DMS53 (cell line): ENCODE measurements at regions not wholly inside any gene's neighbourhood (a gene's known extent, or its start where the extent isn't known, plus 50 kb on each side); places are given as distances from the start of the nearest gene placed in this dataset.

Experiments used
- DNase-seq: peaks from one replicate; lab custom pipeline; 2025; lab: John Stamatoyannopoulos, UW

DNA sequence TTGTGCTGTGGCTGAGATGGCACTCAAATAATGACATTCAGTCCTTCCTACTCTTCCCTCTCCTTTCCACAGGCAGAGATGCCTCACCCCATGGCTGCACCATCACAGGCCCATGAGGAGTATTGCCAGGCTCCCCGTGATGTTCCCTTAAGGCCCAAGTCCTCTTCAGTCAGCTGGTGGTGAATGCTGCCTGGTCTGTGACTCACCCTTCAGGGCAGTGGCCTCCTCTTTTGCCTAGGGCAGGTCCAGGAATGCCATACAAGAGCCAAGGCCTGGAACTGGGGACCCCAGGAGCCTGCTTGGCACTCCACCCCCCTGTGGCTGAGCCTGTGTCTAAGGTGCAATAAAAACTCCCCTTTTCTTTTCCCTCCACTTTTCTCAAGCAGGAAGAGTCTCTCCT is 144.2 kb upstream of the GEMIN8 start:
- DNase-seq = no peak

DNA sequence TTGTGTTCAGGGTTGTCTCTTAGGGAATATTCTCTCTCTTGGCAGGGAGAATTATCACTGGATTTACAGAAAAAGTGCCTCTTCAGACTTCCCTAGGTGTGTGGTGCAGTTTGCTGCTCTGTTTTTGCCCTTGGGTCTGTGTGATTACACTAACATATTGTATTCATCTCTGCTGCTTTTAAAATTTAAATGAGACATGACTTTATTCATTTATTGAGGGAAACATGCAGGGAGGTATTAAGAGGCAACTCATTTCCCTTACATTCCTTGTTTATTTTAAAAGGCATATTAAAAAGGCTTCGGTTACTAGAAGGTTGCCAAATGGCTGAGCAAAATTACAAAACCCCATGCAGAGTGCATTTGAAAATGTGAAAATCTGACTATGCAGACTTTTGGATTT is 135.1 kb upstream of the GEMIN8 start:
- DNase-seq = no peak

GRCh38 chrX:14125462-14125861 is 95.8 kb upstream of the GEMIN8 start:
- no peak for DNase-seq

- DNase-seq = no peak
Measured at GRCh38 chrX:14124562-14124961, 94.9 kb upstream of the GEMIN8 start.

GRCh38 chrX:14095702-14096101 is 66.0 kb upstream of the GEMIN8 start:
- no peak for DNase-seq

DNA sequence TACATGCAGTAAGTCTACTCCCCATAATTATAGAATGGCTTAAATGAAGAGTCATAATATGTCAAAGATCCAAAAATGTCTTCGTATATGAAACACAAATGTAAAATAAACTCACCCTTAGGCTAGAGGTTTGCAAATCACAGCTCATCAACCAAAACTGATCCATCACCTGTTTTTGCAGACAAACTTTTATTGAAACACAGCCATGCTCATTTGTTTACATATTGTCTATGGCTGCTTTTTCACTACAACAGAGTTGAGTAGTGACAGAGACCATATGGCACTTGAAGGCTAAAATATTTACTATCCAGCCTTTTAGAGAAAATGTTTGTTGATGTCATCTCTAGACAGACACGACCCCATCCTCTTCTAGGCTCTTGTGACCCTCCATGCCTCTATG is 64.5 kb upstream of the GEMIN8 start:
- no peak for DNase-seq

DNA sequence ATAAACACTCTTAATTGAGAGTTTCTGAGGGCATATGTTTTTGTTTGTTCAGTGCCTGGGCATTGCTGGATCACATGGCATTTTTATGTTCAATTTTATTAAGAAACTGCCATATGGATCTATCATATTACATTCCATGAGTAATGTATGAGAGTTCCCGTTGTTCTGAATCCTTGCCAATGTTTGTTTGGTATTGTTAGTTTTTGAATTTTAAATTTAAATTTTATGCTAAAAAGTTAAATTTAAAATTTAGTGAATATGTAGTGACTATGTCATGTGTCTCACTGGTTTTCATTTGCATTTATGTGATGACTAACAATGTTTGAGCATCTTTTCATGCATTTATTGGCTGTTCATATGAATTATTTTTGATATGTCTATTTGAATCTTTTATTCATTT is 54.8 kb upstream of the GEMIN8 start:
- no peak for DNase-seq

DNA sequence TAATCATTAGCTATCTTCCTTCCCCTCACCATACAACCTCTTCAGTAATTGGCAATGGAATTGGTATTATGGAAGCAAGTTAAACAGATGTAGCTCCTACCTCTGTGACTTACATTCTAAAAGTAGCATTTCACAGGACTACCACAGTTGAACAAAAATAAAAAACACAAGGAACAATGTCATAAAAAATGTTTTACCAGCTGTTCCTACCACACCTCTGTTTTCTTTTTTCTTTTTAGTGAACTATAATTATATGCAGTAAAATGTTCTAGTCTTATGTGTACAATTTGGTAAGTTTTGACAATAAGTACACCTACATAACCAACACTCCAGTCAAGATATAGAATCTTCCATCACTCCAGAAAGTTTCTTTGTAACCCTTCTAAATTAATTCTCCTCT is 54.1 kb upstream of the GEMIN8 start:
- no peak for DNase-seq

GRCh38 chrX:14079891-14080430 is 50.3 kb upstream of the GEMIN8 start:
- DNase-seq = no peak
